ENCODE measurements at regions not wholly inside any gene's neighbourhood (a gene's known extent, or its start where the extent isn't known, plus 50 kb on each side); places are given as distances from the start of the nearest gene placed in this dataset.

DNA sequence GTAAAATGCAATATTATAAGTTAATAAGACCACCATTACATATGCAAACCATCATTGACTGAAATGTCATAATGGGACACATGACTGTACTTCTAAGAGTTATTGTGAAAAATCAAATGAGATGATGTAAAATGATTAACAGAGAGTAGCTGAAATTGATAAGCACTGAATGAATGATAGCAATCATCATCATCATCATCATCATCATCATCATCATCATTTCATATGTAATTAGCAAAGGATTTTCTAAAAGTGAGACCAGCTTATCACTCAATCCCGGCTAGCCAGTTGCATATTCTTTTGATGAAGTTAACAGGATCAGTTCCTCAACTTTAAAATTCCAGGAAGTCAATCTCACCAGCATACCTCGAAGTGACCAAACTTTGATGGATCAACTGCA lies 650.3 kb upstream of the KLF4 start:
- Histone ChIP-seq H3K27ac (ENCODE audit: control insufficient read depth, insufficient read depth, low read length) (no peak overlapping the region), H2AFZ (ENCODE audit: control insufficient read depth, low read length) (no peak overlapping the region), H3K4me1 (ENCODE audit: control insufficient read depth, extremely low read depth, insufficient read depth, low read length) (peaks cover 8% of the 10 kb centered on the region), H3K36me3 (ENCODE audit: control insufficient read depth in 2 of 2, extremely low read depth in 1 of 2, insufficient read depth in 2 of 2, low read length in 2 of 2) (no peaks in the 10 kb centered on the region), H3K9ac (ENCODE audit: control insufficient read depth, extremely low read depth, insufficient read depth, low read length) (no peak overlapping the region), H3K9me1 (ENCODE audit: control insufficient read depth, extremely low read depth, insufficient read depth, low read length) (no peaks in the 10 kb centered on the region), H3K4me2 (ENCODE audit: control insufficient read depth, extremely low read depth, insufficient read depth, low read depth, low read length) (no peak overlapping the region), H3K9me3 (ENCODE audit: control insufficient read depth, low read depth, low read length) (no peaks in the 10 kb centered on the region), H3K79me2 (ENCODE audit: control insufficient read depth, insufficient read depth, low read length) (no peaks in the 10 kb centered on the region), H3K27me3 (ENCODE audit: control insufficient read depth, extremely low read depth, insufficient read depth, low read length) (no peaks in the 10 kb centered on the region), H3K4me3 (ENCODE audit: control insufficient read depth in 2 of 3, extremely low read depth in 1 of 3, insufficient read depth in 2 of 3, low read depth in 1 of 3, low read length in 3 of 3) (no peak overlapping the region), H4K20me1 (ENCODE audit: control insufficient read depth, extremely low read depth, insufficient read depth, low read length) (no peaks in the 10 kb centered on the region)
- dilution Hi-C loops (cut with MboI; ENCODE audit: extremely low pct_ligation_motif_present, low sequenced_read_pairs) = no loop called here
- DNase-seq (ENCODE audit: low read depth, low spot score) (no peak), FAIRE-seq (no peak)
- TF ChIP-seq EZH2 (IDR thresholded peaks at IDR 0.05; ENCODE audit: low read length) (no peak), CTCF (optimal IDR thresholded peaks at IDR 0.05 in 1 of 3, IDR thresholded peaks at IDR 0.05 in 1 of 3, conservative IDR thresholded peaks at IDR 0.05 in 1 of 3; ENCODE audit: extremely low read depth in 1 of 3, insufficient read depth in 2 of 3, low read length in 3 of 3) (no peak)

DNA sequence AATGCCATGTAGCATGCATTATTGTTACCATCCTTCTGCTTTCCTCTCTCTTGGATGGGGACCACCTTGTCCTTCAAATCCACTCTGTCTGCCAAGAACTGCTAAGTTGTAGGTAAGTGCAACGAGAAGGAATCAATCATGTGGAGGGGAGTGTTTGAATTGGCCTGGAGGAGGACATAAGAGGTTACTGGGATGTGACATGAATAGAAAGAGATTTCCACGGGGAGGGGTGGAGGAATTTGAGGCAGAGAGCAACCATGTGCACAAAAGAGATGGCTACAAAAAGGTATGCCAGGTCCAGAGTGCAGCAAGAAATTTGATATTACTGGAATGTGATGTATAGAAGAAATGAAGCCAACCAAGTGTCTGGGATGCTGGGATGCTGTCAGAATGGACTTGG lies 648.9 kb upstream of the KLF4 start:
- H3K4me1 ChIP-seq (ENCODE audit: control insufficient read depth, extremely low read depth, insufficient read depth, low read length) = peaks cover 8% of the 10 kb centered on the region
- H4K20me1 ChIP-seq (ENCODE audit: control insufficient read depth, extremely low read depth, insufficient read depth, low read length) = no peaks in the 10 kb centered on the region
- no peaks in the 10 kb centered on the region for H3K79me2 ChIP-seq (ENCODE audit: control insufficient read depth, insufficient read depth, low read length)
- H3K9ac ChIP-seq (ENCODE audit: control insufficient read depth, extremely low read depth, insufficient read depth, low read length) = no peak overlapping the region
- no peak overlapping the region for H2AFZ ChIP-seq (ENCODE audit: control insufficient read depth, low read length)
- TF ChIP-seq CTCF (optimal IDR thresholded peaks at IDR 0.05 in 1 of 3, IDR thresholded peaks at IDR 0.05 in 1 of 3, conservative IDR thresholded peaks at IDR 0.05 in 1 of 3; ENCODE audit: extremely low read depth in 1 of 3, insufficient read depth in 2 of 3, low read length in 3 of 3) = no peak
- TF ChIP-seq EZH2 (IDR thresholded peaks at IDR 0.05; ENCODE audit: low read length) = no peak
- H3K36me3 ChIP-seq (ENCODE audit: control insufficient read depth in 2 of 2, extremely low read depth in 1 of 2, insufficient read depth in 2 of 2, low read length in 2 of 2) = no peaks in the 10 kb centered on the region
- H3K27ac ChIP-seq (ENCODE audit: control insufficient read depth, insufficient read depth, low read length) = no peak overlapping the region
- H3K9me3 ChIP-seq (ENCODE audit: control insufficient read depth, low read depth, low read length) = no peaks in the 10 kb centered on the region
- dilution Hi-C loops (cut with MboI; ENCODE audit: extremely low pct_ligation_motif_present, low sequenced_read_pairs) = no loop called here
- no peak overlapping the region for H3K4me3 ChIP-seq (ENCODE audit: control insufficient read depth in 2 of 3, extremely low read depth in 1 of 3, insufficient read depth in 2 of 3, low read depth in 1 of 3, low read length in 3 of 3)
- H3K4me2 ChIP-seq (ENCODE audit: control insufficient read depth, extremely low read depth, insufficient read depth, low read depth, low read length) = no peak overlapping the region
- H3K27me3 ChIP-seq (ENCODE audit: control insufficient read depth, extremely low read depth, insufficient read depth, low read length) = no peaks in the 10 kb centered on the region
- no peak for DNase-seq (ENCODE audit: low read depth, low spot score)
- no peaks in the 10 kb centered on the region for H3K9me1 ChIP-seq (ENCODE audit: control insufficient read depth, extremely low read depth, insufficient read depth, low read length)
- FAIRE-seq = no peak

Data from keratinocyte (primary cell).